ENCODE measurements at regions not wholly inside any gene's neighbourhood (a gene's known extent, or its start where the extent isn't known, plus 50 kb on each side); places are given as distances from the start of the nearest gene placed in this dataset.

DNA sequence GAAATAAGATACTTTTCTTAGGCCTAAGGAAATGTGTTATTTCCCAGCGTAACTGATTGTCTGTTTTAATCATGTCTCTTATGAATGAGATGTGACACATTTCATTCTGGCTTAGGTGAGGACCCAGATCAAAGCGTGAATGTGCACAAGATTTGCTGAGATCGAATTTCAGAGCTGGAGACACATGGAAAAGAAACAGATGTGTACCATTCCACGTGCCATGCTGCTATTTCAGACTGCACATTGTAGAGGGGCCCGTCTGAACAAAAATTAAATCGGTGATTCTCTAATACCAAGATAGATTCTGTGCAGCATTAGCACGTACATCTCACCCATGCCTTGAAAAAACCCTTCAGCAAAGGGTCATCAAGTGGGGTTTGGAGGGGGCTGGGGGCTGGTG, 290.4 kb downstream of the AACS start:
- ChIA-PET CTCF (interaction anchor here (0.9 to 1.9 kb wide), 2 partner anchors 12 to 22 kb away, joined by 3 to 5 read pairs; no protein-coding TSS in a partner anchor), SMC1A (ENCODE audit: uncharacterized antibody, unreplicated experiment) (interaction anchor here (0.8 to 0.9 kb wide), 2 partner anchors 12 to 24 kb away, joined by 3 read pairs; no protein-coding TSS in a partner anchor), POLR2A (no interaction called here), RAD21 (ENCODE audit: unreplicated experiment) (interaction anchor here (0.6 kb wide), 1 partner anchor 1546 kb away, joined by 3 read pairs; no protein-coding TSS in a partner anchor)
- DNase-seq (ENCODE audit: low read depth, low spot score) (no peak), ATAC-seq (no peak), FAIRE-seq (no peak)
- no peak overlapping the region for H2AFZ ChIP-seq (ENCODE audit: control insufficient read depth, low read depth, low read length)
- H3K9ac ChIP-seq (ENCODE audit: control insufficient read depth, insufficient read depth, low read length): no peak overlapping the region
- H3K27me3 ChIP-seq (replicated peaks in 1 of 2; ENCODE audit: control insufficient read depth in 2 of 2, insufficient read depth in 2 of 2, low read length in 1 of 2): no peaks in the 10 kb centered on the region
- BruUV-seq (replicated peaks): no TSS peak
- TF ChIP-seq NFYA (IDR thresholded peaks at IDR 0.05; ENCODE audit: borderline replicate concordance, low read depth, low read length) (no peak), SUPT20H (IDR thresholded peaks at IDR 0.05; ENCODE audit: borderline replicate concordance, control insufficient read depth, low read depth, low read length) (no peak), SREBF1 (IDR thresholded peaks at IDR 0.05; ENCODE audit: low read length) (no peak), TAF1 (IDR thresholded peaks at IDR 0.05; ENCODE audit: borderline replicate concordance, low read depth, low read length) (no peak), SREBF2 (IDR thresholded peaks at IDR 0.05; ENCODE audit: low read length) (no peak), GABPA (IDR thresholded peaks at IDR 0.05; ENCODE audit: low read depth) (no peak), IKZF1 (conservative IDR thresholded peaks at IDR 0.05) (no peak), POU2F2 (IDR thresholded peaks at IDR 0.05; ENCODE audit: borderline replicate concordance, low read depth, low read length) (no peak), ZNF207 (IDR thresholded peaks at IDR 0.05; ENCODE audit: borderline replicate concordance) (no peak), TCF3 (IDR thresholded peaks at IDR 0.05; ENCODE audit: borderline replicate concordance, insufficient read depth, low read depth, low read length) (no peak), MTA3 (IDR thresholded peaks at IDR 0.05; ENCODE audit: borderline replicate concordance, low read length) (no peak), SRF (IDR thresholded peaks at IDR 0.05; ENCODE audit: low read depth in 2 of 2, low read length in 2 of 2) (no peak), MEF2B (IDR thresholded peaks at IDR 0.05; ENCODE audit: partially characterized antibody, poor library complexity, severe bottlenecking) (no peak), CHD4 (IDR thresholded peaks at IDR 0.05) (no peak)
- TF ChIP-seq, protein P1, sequence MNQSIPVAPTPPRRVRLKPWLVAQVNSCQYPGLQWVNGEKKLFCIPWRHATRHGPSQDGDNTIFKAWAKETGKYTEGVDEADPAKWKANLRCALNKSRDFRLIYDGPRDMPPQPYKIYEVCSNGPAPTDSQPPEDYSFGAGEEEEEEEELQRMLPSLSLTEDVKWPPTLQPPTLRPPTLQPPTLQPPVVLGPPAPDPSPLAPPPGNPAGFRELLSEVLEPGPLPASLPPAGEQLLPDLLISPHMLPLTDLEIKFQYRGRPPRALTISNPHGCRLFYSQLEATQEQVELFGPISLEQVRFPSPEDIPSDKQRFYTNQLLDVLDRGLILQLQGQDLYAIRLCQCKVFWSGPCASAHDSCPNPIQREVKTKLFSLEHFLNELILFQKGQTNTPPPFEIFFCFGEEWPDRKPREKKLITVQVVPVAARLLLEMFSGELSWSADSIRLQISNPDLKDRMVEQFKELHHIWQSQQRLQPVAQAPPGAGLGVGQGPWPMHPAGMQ (IDR thresholded peaks at IDR 0.05; ENCODE audit: borderline replicate concordance): no peak
- TF ChIP-seq, protein P2, sequence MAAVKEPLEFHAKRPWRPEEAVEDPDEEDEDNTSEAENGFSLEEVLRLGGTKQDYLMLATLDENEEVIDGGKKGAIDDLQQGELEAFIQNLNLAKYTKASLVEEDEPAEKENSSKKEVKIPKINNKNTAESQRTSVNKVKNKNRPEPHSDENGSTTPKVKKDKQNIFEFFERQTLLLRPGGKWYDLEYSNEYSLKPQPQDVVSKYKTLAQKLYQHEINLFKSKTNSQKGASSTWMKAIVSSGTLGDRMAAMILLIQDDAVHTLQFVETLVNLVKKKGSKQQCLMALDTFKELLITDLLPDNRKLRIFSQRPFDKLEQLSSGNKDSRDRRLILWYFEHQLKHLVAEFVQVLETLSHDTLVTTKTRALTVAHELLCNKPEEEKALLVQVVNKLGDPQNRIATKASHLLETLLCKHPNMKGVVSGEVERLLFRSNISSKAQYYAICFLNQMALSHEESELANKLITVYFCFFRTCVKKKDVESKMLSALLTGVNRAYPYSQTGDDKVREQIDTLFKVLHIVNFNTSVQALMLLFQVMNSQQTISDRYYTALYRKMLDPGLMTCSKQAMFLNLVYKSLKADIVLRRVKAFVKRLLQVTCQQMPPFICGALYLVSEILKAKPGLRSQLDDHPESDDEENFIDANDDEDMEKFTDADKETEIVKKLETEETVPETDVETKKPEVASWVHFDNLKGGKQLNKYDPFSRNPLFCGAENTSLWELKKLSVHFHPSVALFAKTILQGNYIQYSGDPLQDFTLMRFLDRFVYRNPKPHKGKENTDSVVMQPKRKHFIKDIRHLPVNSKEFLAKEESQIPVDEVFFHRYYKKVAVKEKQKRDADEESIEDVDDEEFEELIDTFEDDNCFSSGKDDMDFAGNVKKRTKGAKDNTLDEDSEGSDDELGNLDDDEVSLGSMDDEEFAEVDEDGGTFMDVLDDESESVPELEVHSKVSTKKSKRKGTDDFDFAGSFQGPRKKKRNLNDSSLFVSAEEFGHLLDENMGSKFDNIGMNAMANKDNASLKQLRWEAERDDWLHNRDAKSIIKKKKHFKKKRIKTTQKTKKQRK (IDR thresholded peaks at IDR 0.05; ENCODE audit: low read depth, low read length): no peak
- TF ChIP-seq, protein P3, sequence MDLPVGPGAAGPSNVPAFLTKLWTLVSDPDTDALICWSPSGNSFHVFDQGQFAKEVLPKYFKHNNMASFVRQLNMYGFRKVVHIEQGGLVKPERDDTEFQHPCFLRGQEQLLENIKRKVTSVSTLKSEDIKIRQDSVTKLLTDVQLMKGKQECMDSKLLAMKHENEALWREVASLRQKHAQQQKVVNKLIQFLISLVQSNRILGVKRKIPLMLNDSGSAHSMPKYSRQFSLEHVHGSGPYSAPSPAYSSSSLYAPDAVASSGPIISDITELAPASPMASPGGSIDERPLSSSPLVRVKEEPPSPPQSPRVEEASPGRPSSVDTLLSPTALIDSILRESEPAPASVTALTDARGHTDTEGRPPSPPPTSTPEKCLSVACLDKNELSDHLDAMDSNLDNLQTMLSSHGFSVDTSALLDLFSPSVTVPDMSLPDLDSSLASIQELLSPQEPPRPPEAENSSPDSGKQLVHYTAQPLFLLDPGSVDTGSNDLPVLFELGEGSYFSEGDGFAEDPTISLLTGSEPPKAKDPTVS (IDR thresholded peaks at IDR 0.05; ENCODE audit: low read depth, low read length): no peak
- TF ChIP-seq, protein P4, sequence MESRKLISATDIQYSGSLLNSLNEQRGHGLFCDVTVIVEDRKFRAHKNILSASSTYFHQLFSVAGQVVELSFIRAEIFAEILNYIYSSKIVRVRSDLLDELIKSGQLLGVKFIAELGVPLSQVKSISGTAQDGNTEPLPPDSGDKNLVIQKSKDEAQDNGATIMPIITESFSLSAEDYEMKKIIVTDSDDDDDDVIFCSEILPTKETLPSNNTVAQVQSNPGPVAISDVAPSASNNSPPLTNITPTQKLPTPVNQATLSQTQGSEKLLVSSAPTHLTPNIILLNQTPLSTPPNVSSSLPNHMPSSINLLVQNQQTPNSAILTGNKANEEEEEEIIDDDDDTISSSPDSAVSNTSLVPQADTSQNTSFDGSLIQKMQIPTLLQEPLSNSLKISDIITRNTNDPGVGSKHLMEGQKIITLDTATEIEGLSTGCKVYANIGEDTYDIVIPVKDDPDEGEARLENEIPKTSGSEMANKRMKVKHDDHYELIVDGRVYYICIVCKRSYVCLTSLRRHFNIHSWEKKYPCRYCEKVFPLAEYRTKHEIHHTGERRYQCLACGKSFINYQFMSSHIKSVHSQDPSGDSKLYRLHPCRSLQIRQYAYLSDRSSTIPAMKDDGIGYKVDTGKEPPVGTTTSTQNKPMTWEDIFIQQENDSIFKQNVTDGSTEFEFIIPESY (IDR thresholded peaks at IDR 0.05): no peak
- in situ Hi-C loops (cut with MboI) (no loop called here), intact Hi-C loops (cut with micrococcal nuclease; ENCODE audit: unreplicated experiment) (no loop called here)
- H3K4me3 ChIP-seq: no peak overlapping the region
- H3K9me3 ChIP-seq (replicated peaks; ENCODE audit: control insufficient read depth, insufficient read depth, low read length): no peaks in the 10 kb centered on the region; the same call in 2 of the 3 replicates
- no peaks in the 10 kb centered on the region for H4K20me1 ChIP-seq (ENCODE audit: control insufficient read depth, insufficient read depth)
- no peaks in the 10 kb centered on the region for H3K79me2 ChIP-seq (ENCODE audit: control insufficient read depth, insufficient read depth, low read length)
- H3K27ac ChIP-seq (ENCODE audit: control insufficient read depth, insufficient read depth): no peak overlapping the region
- no peak overlapping the region for H3K4me2 ChIP-seq (ENCODE audit: control insufficient read depth, insufficient read depth)
- WGBS (ENCODE audit: insufficient coverage, insufficient replicate concordance, low lambda C conversion rate, missing lambda C conversion rate): 22% methylated on average over 7 of the region's 7 CpGs
- no peaks in the 10 kb centered on the region for H3K4me1 ChIP-seq (ENCODE audit: control insufficient read depth, insufficient read depth, low read length)
- H3K36me3 ChIP-seq (ENCODE audit: control insufficient read depth in 2 of 2, insufficient read depth in 2 of 2, low read length in 1 of 2): no peaks in the 10 kb centered on the region
